Cardiac septum (tissue), 1 donor: ENCODE measurements at regions not wholly inside any gene's neighbourhood (a gene's known extent, or its start where the extent isn't known, plus 50 kb on each side); places are given as distances from the start of the nearest gene placed in this dataset.

Source experiments
- DNase-seq: peaks from one replicate; pipeline ENCODE4 v3.0.0-alpha.2; 2020; ENCODE audit warnings: low spot score
- intact Hi-C: fragments of 100-400 bp; cut with DNase I; formaldehyde crosslinking; loops from one replicate; pipeline ENCODE4 v1.14.0; 2022
- donor health status: DM: no; HTN: no; CAD: no.

DNA sequence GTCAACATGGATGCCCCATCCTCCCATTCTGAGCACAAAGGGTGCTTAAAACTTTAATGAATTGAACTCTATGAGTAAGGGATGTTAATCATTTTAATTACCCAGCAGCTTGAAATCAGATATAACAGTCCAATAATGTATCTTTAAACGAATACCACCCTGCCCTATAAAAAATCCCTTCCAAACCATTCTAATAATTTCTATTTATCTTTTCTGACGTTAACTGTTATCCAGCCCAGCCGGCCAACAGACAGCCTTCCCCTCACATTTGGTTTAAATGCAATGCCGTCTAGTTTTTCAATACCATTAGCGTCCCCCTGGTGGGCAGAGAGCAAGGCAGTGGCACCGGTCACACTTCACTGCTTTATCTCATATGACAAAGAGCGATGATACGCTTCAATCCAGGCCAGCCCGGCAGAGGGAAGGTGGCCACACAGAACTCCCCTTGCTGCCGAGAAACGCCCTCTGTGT is 402.2 kb upstream of the ZNF507 start:
- intact Hi-C loops: no loop called here
- DNase-seq: no peak

DNA sequence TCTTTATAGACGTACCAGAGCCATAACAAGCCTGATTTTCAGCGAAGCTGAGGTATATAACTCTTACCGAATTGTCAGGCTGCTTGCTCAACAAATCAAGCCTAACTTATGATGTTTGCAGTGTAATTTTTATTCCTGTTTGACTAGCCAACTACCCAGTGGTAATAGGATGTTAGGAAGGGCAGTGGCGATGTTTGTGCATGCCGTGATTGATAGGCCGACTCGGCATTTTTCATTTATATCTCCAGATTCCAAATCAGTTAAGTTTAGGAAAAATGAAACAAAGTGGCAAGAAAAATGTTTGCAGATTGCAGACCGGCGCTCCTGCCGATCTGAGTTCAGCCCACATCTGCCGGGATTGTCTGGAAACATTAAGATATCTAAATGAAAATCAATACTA is 401.6 kb upstream of the ZNF507 start:
- no peak for DNase-seq
- intact Hi-C loops: no loop called here

DNA sequence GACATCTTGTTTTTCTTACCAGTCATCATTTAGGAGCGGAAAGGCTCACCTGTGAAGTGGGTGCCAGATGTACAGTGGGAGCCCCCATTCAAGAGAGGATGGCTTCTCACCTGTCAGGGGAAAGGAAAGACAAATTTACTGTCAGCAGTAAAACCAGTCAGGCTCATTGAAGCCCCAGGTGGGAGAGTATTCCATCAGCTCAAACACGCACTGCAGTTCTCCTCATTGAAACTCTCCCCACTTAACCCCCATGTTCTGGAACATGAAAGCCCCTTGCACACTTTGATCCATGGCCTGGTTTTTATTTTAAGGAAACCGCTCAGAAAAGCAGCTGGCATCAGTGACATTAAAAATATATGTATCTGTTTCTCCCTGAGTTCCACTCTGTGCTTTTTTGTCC is 401.1 kb upstream of the ZNF507 start:
- intact Hi-C loops: no loop called here
- no peak for DNase-seq

- no peak for DNase-seq
- intact Hi-C loops: no loop called here
These were observed 398.9 kb upstream of the ZNF507 start for GRCh38 chr19:31946491-31946890.

DNA sequence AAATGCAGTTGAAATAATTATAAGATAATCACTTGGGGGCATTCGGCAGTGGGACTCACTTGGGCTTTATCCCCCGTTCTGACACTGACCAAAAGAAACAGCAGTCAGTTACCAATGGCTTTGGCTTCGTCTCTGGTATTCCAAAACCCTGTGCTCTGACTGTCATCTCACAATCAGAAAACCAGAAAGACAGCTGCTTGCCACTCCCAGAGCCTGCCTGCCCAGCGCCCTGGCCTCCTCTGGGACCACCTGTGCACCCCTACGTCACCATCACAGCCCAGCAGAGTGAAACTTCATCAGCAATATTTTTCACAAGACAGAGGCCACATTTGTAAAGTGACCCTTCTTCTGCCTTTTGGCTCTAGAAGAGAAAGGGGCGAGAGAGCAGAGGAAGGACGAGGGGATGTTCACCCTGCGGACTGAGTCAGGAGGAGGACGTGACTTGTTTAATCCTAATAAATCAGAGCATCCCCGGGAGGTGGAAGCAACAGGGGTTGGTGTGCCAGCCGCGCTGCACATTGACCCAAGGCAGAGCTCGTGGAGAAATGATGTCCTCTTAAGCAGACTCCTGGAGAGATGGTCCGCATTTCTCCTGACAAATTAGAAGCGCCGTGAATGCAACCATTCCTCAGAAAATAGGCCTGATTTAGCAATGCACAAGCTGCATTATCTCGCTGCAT is 397.8 kb upstream of the ZNF507 start:
- no peak for DNase-seq

GRCh38 chr19:31952693-31953092 is 392.7 kb upstream of the ZNF507 start:
- intact Hi-C loops: no loop called here
- DNase-seq: no peak

More for the DNA sequence above, 397.8 kb upstream of the ZNF507 start:
- intact Hi-C loops: no loop called here

DNA sequence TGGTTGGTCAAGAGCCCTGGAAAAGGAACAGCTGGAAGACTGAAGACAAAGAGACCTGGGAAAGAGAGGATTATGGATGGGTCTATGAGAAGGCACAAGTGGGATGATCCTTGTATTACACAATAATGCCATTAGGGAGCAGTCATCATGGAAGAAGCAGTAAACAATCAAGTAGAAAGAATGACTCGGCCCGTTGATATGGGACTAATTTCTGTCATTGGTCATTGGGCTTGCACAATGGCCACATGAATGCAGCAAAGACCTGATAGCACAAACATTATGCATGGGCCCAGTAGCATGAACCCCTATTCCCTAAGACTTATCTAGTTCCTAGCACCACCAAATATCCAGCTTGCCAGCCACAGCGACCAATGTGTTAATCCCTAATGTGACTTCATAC is 390.3 kb upstream of the ZNF507 start:
- intact Hi-C loops: no loop called here
- DNase-seq: no peak

- DNase-seq: no peak
- intact Hi-C loops: no loop called here
These were observed 389.5 kb upstream of the ZNF507 start for GRCh38 chr19:31955884-31956283.

DNA sequence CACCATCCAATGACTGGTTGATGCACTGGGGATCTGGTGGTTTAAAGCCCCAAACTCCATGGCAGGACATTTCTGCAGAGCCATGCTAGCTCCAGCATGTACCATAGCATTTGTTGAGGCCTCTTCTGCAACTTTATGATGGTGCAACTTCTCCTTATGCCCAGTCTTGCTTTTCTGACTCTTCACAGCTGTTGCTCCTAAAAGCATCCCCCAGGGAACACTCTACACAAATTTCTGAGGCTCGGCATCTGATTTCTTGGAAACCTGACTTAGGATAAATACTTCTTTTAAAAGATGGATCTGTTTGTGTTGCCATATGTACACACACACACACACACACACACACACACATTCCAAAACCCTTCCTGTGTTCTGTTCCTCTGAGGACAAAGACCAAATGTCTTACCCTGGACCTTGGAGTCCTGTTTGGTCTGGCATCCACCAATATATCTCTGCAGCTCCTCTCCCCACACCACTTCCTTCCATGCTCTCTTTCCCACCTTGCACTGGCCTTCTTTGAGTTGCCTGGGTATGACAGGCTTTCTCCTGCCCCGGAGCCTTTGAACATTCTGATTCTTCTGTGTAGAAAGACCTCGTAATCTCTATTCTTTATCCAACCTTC is 388.5 kb upstream of the ZNF507 start:
- intact Hi-C loops: no loop called here

DNA sequence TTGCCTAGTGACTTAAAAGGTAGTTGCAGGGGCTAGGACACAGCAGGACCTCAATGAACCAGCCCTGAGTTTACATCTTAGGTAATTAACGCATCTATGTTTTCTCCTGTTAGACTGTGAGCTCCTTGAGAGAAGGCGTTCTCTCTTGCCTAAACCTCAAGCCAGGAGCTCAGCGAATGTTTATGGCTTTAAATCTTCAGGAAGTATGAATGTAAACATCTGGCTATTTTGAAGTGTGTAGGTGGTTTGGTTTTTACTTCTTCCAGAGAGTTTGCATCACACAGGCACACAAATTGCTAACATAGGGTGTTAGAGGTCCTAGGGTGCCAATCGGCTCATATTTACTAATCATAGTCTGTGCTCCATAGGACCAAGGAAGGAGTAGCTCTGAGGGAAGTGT is 387.7 kb upstream of the ZNF507 start:
- no peak for DNase-seq
- intact Hi-C loops: no loop called here

More for the DNA sequence above, 388.5 kb upstream of the ZNF507 start:
- no peak for DNase-seq

GRCh38 chr19:31959527-31960018 is 385.8 kb upstream of the ZNF507 start:
- DNase-seq: no peak
- intact Hi-C loops: no loop called here

DNA sequence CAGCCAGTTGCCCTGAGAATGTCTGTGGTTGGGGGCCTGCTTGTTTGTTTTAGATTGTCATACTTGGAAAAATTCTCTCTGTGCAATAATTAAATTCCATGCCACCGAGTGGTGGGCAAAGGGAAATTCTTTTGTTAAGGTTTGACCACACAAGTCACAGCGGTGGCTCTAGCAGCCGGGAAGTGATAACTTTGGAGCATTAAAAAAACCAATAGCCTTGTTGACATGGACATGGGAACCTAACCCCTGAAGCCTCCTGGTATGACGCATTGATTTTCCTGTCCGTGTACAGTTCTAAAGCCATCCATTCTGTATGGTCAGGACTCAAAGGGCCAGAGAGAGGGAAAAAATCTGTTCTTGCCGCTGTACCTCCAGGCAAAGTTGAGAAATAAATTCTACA is 384.9 kb upstream of the ZNF507 start:
- DNase-seq: no peak

DNA sequence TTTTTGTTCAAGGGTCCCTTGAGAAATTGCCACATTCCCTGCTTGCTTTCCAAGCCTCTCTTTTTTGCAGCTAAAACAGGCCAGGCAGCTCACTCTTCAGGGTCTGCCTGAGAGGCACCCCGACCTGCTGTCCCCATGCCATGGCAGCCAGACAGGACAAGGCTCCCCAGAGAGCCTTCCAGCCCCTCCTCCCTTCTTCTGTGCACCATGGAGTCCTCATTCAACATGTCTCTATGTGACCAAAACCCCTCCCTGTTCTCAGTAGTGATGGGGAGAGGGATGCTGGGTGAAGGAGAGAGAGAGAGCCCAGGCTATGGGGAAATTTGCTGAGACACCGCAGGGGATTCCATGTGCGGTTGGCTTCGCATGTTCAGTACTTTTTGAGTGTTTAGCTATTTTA is 384.2 kb upstream of the ZNF507 start:
- no peak for DNase-seq
- intact Hi-C loops: no loop called here

More for the DNA sequence above, 384.9 kb upstream of the ZNF507 start:
- intact Hi-C loops: no loop called here

DNA sequence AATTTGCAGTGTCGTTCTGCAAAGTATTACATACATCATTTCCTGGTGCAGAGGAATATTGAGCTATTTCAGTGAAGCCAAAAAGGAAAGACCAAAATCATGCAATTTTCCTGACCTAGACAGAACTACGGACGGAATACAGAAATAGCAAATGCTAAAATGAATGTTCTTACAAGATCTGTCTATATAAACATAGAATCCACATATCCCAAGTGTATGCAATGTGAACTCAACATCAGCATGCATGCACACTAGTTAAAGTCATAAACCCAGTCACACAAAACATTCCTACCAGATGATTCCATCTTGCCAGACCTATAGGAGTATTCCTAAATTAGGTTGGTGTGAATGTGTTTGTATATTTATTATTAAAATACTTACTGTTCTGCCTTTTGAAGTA is 383.7 kb upstream of the ZNF507 start:
- intact Hi-C loops: no loop called here
- no peak for DNase-seq

DNA sequence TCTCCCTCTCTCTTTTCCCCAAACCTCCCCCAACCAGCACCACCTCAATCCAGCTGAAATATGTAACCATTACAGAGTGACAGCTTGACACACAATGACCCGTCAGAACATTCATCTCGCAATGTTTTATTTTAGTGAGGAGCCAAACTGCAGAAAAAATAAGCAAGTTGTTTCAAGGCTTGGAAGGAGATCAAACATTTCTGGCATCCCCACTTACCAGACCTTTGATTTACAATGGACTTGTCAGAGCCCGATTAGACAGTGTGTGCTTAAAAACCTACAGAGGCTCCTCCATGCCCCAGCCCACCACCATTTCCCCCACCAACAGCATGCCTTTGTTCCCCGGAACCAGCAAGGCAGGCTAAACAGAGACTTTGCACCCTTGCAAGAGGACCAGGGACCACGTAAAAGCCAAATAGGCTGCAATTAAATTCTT is 382.8 kb upstream of the ZNF507 start:
- intact Hi-C loops: no loop called here
- no peak for DNase-seq

- intact Hi-C loops: no loop called here
- DNase-seq: no peak
These were observed 381.7 kb upstream of the ZNF507 start for GRCh38 chr19:31963746-31964145.

- DNase-seq: peak; percentile 39
- intact Hi-C loops: no loop called here
These were observed 376.4 kb upstream of the ZNF507 start for GRCh38 chr19:31969016-31969415.

DNA sequence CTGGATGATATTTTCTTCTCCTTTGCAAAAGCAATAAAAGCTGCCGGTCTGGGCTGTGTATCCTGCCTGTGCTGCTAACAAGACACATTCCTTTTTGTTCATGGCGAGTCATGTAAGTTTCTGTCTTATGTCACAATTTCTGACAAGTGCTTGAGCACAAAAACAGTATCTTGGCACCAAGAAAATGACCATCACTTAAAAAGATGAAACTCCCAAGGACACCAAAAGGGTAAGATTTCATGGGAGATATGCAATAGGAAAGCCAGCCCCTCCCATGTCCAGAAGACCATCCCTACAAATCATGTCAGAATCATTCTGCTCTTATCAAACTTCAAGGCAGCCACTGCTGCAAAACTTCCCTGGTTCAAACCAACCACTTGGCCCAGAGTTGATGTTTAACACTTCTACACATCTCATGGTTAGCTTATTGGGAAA is 375.4 kb upstream of the ZNF507 start:
- no peak for DNase-seq
- intact Hi-C loops: no loop called here

DNA sequence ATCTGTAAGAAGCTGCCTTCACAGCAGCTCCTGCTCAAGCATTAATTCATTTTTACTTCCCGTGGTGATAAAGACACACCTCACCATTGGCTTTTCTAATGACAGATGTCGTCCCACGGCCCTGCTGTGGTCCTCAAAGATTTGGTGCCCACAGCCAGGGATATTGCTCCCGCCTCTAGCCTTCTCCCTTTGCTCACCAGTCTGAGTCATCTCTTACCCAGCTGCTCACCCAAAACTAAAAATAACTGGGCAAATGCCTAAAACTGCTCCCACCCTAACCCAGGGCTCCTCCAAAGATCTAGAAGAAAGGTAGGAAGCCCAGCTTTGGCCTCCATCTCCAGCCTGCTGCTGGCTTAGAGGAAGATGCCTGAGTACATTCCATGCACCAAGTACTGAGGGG is 371.1 kb upstream of the ZNF507 start:
- DNase-seq: no peak
- intact Hi-C loops: no loop called here

DNA sequence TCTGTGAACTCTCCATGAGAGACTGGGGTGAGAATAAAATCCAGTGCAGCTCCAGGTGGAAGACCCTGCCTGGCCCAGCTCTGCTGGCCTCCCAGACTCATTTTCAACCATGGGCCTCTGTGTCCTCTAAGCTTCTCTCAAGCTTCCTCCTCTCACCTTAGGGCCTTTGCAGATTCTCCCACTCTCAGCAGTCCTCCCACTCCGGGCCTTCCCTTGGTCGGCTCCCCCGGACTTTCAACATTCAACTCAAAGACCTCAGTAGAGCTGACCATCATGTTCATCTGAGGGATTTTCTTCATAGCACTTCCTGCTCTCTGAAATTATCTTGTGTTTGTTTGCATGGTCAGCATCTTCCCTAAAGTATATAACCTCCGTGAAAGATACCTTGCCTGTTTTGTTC is 370.5 kb upstream of the ZNF507 start:
- intact Hi-C loops: no loop called here
- no peak for DNase-seq

DNA sequence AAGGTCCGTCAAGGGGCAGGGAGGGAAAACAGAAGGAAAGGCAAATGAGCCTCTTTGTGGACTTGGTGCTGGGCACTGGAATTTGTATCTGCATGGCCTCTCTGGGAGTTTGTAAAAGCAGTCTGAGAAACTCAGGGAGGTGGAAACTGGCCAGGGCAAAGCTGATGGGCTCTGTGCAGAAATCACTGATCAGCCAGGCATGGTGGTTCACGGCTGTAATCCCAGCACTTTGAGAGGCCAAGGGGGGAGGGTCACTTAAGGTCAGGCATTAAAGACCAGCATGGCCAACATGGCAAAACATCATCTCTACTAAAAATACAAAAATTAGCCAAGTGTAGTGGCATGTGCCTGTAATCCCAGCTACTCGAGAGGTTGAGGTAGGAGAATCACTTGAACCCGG is 369.9 kb upstream of the ZNF507 start:
- intact Hi-C loops: no loop called here
- DNase-seq: no peak
